G401 (cell line): ENCODE measurements at regions not wholly inside any gene's neighbourhood (a gene's known extent, or its start where the extent isn't known, plus 50 kb on each side); places are given as distances from the start of the nearest gene placed in this dataset.

Source experiments
- DNase-seq: peaks from one replicate; pipeline ENCODE4 v3.0.0-alpha.2; 2015; ENCODE audit warnings: low spot score
- in situ Hi-C: cut with HindIII; loops from 2 replicates; pipeline ENCODE4 v1.10.0; 2016; ENCODE audit warnings: low sequenced_read_pairs, mixed read lengths

- in situ Hi-C loops: no loop called here
Measured at GRCh38 chr19:31717269-31717923, 368.2 kb upstream of the TSHZ3 start.

GRCh38 chr19:31718032-31718431, 368.8 kb upstream of the TSHZ3 start:
- in situ Hi-C loops: no loop called here
- DNase-seq: no peak

More at GRCh38 chr19:31717269-31717923, 368.2 kb upstream of the TSHZ3 start:
- no peak for DNase-seq

GRCh38 chr19:31718898-31719297, 369.7 kb upstream of the TSHZ3 start:
- in situ Hi-C loops: no loop called here
- no peak for DNase-seq

- in situ Hi-C loops: no loop called here
- DNase-seq: no peak
Measured at GRCh38 chr19:31723101-31723500, 373.9 kb upstream of the TSHZ3 start.

- in situ Hi-C loops: no loop called here
- no peak for DNase-seq
Measured at GRCh38 chr19:31725051-31725450, 375.8 kb upstream of the TSHZ3 start.

- in situ Hi-C loops: no loop called here
- DNase-seq: no peak
Measured at GRCh38 chr19:31727536-31727935, 378.3 kb upstream of the TSHZ3 start.

GRCh38 chr19:31730270-31730669, 381.0 kb upstream of the TSHZ3 start:
- DNase-seq: no peak
- in situ Hi-C loops: no loop called here

GRCh38 chr19:31733591-31733990, 384.4 kb upstream of the TSHZ3 start:
- DNase-seq: no peak
- in situ Hi-C loops: no loop called here

- in situ Hi-C loops: no loop called here
- DNase-seq: no peak
Measured at GRCh38 chr19:31742249-31742648, 393.0 kb upstream of the TSHZ3 start.

- in situ Hi-C loops: no loop called here
- no peak for DNase-seq
Measured at GRCh38 chr19:31745731-31746130, 396.5 kb upstream of the TSHZ3 start.

- in situ Hi-C loops: no loop called here
- no peak for DNase-seq
Measured at GRCh38 chr19:31749231-31749630, 400.0 kb upstream of the TSHZ3 start.

- in situ Hi-C loops: no loop called here
- DNase-seq: no peak
Measured at GRCh38 chr19:31759359-31759758, 410.1 kb upstream of the TSHZ3 start.

- in situ Hi-C loops: no loop called here
- no peak for DNase-seq
Measured at GRCh38 chr19:31761281-31761913, 412.2 kb upstream of the TSHZ3 start.

GRCh38 chr19:31770223-31770622, 421.0 kb upstream of the TSHZ3 start:
- in situ Hi-C loops: no loop called here
- no peak for DNase-seq

- DNase-seq: no peak
- in situ Hi-C loops: no loop called here
Measured at GRCh38 chr19:31772915-31773314, 423.7 kb upstream of the TSHZ3 start.

- no peak for DNase-seq
- in situ Hi-C loops: no loop called here
Measured at GRCh38 chr19:31781542-31781941, 432.3 kb upstream of the TSHZ3 start.

- DNase-seq: no peak
- in situ Hi-C loops: no loop called here
Measured at GRCh38 chr19:31783592-31783991, 434.4 kb upstream of the TSHZ3 start.

GRCh38 chr19:31784671-31785101, 435.4 kb upstream of the TSHZ3 start:
- no peak for DNase-seq
- in situ Hi-C loops: no loop called here

- no peak for DNase-seq
- in situ Hi-C loops: no loop called here
Measured at GRCh38 chr19:31801611-31802010, 452.4 kb upstream of the TSHZ3 start.

- in situ Hi-C loops: no loop called here
- no peak for DNase-seq
Measured at GRCh38 chr19:31803835-31804446, 454.7 kb upstream of the TSHZ3 start.

- no peak for DNase-seq
- in situ Hi-C loops: no loop called here
Measured at GRCh38 chr19:31804668-31805067, 455.4 kb upstream of the TSHZ3 start.
